Activated naive CD4-positive, alpha-beta T cell treated with anti-CD3 and anti-CD28 coated beads, Interleukin-2, amount 10 ng/mL, durations not matched to agents 7 days and 5 days (primary cell): ENCODE measurements at regions not wholly inside any gene's neighbourhood (a gene's known extent, or its start where the extent isn't known, plus 50 kb on each side); places are given as distances from the start of the nearest gene placed in this dataset.

Experiments used
- CTCF ChIA-PET: fragments of 350-600 bp; sonication (Branson Sonifier 250); formaldehyde crosslinking; loops from one replicate; lab custom pipeline; 2021; ENCODE audit warnings: antibody characterized with exemption; lab: Charles Lee
- DNase-seq: peaks from one replicate; pipeline ENCODE4 v3.0.0-alpha.2; 2020
- H3K27ac Mint-ChIP-seq: one replicate; pipeline ENCODE4 v1.8.0; 2021; ENCODE audit warnings: mild to moderate bottlenecking, moderate library complexity, mixed read lengths
- H3K27me3 Mint-ChIP-seq: one replicate; pipeline ENCODE4 v1.8.0; 2021; ENCODE audit warnings: mild to moderate bottlenecking, mixed read lengths
- H3K36me3 Mint-ChIP-seq: one replicate; pipeline ENCODE4 v1.8.0; 2021; ENCODE audit warnings: mixed read lengths
- H3K4me1 Mint-ChIP-seq: one replicate; pipeline ENCODE4 v1.8.0; 2021; ENCODE audit warnings: mixed read lengths
- H3K4me3 Mint-ChIP-seq: one replicate; pipeline ENCODE4 v1.8.0; 2021; ENCODE audit warnings: mild to moderate bottlenecking, moderate library complexity, mixed read lengths
- H3K9me3 Mint-ChIP-seq: one replicate; pipeline ENCODE4 v1.8.0; 2021; ENCODE audit warnings: mixed read lengths

DNA sequence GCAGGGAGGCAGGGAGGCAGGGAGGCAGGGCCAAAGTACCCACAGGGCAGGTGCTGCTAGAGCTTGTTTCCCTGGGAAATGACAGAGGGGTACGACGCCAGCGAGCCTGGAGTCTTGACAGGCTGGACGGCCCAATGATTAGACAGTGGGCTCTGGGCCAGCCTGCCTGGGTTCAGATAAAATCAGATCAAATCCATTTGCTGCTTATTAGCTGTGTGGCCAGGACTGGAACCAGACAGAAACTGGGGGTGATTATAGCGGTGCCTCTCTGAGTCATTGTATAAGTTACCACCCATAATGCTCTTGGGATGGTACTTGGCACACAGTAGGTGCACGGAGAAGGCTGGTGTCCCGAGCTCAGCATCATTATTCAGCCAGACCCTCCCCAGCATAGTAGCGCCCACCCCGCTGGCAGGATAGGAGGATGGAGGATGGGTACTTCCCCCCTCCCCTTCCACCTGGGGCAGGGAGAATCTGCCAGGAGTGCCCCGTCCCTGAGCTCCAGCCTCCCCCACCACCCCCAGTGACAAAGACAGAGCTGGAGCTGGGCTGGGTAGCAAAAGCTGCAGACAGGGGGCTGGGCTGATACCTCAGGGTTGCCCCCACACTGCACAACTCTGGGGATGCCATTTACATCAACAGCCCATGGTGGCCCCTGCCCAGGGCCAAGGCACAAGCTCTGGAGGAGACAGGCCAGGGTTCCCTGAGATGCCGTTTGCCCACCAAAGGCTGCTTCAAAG lies 77.6 kb upstream of the TNRC6C start:
- Mint-ChIP-seq H3K36me3 (peaks cover 4% of the 10 kb centered on the region), H3K27me3 (peaks cover 24% of the 10 kb centered on the region), H3K4me1 (peaks cover 64% of the 10 kb centered on the region), H3K27ac (peak overlapping the region; percentile 95), H3K4me3 (peak overlapping the region; percentile 78), H3K9me3 (peaks cover 8% of the 10 kb centered on the region)
- CTCF ChIA-PET, result interaction anchor here (1.3 to 1.8 kb wide), 2 partner anchors 12 to 140 kb away, joined by 3 to 8 read pairs; no protein-coding TSS in a partner anchor
- DNase-seq, result no peak

DNA sequence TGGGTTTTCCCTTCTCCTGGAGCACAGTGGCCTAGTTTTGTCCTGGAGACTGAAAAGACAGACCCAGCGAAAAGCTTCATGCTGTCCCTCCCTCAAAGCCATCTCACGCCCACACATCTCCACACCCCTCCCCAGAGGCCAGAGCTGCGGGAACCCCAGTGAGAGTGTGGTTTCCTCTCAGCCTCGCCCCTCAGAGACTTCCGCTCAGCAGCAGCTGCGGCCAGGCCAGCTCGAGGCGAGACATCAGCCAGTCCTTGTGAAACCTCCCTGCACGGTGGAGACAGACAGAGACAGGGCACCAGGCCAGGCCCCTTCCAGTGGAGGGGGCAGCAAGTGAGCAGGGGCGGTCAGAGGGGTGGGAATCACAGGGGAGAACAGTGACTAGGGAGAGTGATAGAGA lies 77.0 kb upstream of the TNRC6C start:
- Mint-ChIP-seq H3K36me3 (no peaks in the 10 kb centered on the region), H3K4me1 (peaks cover 67% of the 10 kb centered on the region), H3K4me3 (peak overlapping the region; percentile 78), H3K9me3 (peaks cover 2% of the 10 kb centered on the region), H3K27ac (peak overlapping the region; percentile 95), H3K27me3 (peaks cover 29% of the 10 kb centered on the region)
- DNase-seq, result peak; percentile 87
- CTCF ChIA-PET, result interaction anchor here (1.3 to 1.8 kb wide), 2 partner anchors 13 to 139 kb away, joined by 3 to 8 read pairs; no protein-coding TSS in a partner anchor

DNA sequence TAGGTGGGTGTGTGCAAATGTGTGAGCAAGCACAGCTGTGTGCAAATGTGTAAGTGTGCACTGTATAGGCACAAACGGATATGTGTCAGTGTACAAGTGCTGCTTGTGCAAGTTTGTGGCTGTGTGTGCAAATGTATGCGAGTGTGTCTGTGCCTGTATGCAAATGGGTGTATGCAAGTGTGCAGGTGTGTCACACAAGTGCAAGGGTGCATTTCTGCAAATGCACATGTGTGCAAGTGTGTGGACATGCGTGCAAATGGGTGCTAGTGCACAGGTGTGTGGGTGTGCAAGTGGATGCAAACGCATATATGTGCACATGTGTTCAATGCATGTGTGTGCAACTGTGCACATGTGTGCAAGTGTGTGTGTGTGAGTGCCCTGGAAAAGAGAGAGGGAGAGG lies 76.5 kb upstream of the TNRC6C start:
- H3K27ac Mint-ChIP-seq, result peak overlapping the region; percentile 95
- CTCF ChIA-PET, result interaction anchor here (1.6 to 1.8 kb wide), 2 partner anchors 10 to 13 kb away, joined by 4 to 8 read pairs; no protein-coding TSS in a partner anchor
- H3K4me1 Mint-ChIP-seq, result peaks cover 69% of the 10 kb centered on the region
- no peaks in the 10 kb centered on the region for H3K9me3 Mint-ChIP-seq
- DNase-seq, result no peak
- H3K4me3 Mint-ChIP-seq, result peak overlapping the region; percentile 78
- peaks cover 34% of the 10 kb centered on the region for H3K27me3 Mint-ChIP-seq
- H3K36me3 Mint-ChIP-seq, result no peaks in the 10 kb centered on the region

DNA sequence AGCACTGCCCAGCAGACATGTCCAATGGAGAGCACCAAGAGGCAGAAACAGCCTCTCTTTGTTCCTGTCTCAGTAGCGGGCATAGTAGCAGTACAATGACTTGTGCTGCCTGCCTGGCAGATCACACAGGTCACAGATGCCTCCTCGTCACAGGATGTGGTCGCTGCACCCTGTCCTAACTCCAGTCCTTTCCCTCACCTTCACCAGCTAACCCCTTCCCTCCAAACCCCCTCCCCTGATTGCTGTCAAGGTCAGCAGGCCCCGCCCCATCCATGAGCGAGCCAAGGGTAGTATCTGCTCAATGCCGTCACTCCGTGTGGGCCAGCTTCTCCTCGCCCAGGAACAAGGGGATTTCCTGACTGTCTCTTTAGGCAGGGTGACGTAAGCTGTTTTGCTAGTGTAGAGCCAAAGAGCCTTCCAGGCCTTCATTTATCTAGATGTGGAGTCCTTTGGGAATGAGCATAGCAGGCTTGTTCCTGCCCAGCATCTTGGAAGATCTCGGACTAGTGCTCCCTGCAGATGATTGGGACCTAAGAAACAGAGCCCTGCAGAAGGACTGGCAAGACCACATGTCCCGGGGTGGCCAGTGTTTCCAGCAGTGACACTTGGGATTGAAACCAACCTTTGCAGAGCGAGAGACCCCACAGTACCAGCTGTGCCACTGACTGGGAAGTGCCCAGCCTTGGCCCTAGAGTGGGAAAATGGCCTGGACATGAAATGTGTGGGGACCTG lies 75.9 kb upstream of the TNRC6C start:
- Mint-ChIP-seq H3K9me3 (no peaks in the 10 kb centered on the region), H3K27me3 (peaks cover 40% of the 10 kb centered on the region), H3K4me1 (peaks cover 71% of the 10 kb centered on the region), H3K4me3 (peak overlapping the region; percentile 78), H3K27ac (peak overlapping the region; percentile 95), H3K36me3 (no peaks in the 10 kb centered on the region)
- CTCF ChIA-PET, result interaction anchor here (0.7 to 1.6 kb wide), 2 partner anchors 10 to 13 kb away, joined by 4 read pairs; no protein-coding TSS in a partner anchor
- DNase-seq, result peak; percentile 91

DNA sequence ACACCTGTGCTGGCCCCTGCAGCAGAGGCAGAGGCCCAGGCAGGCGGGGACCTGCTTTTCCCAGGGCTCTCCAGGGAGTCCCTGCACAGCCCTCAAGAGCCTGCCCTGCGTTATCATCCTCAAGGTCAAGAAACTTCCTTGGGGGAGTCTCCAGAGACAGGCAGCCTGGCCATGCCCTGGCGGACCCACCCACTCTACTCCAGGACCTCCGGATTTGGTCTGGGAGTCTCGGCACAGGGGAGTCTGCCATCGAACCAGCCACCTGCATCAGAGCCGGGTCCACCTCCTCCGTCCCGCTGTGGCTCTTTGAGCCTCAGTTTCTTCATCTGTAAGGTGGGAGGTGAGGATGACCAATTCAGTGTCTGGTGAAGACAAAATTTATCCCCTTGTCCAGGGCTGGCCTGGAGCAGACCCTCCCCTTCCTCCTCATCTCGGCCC lies 75.3 kb upstream of the TNRC6C start:
- peak overlapping the region; percentile 95 for H3K27ac Mint-ChIP-seq
- DNase-seq, result no peak
- H3K36me3 Mint-ChIP-seq, result no peaks in the 10 kb centered on the region
- peaks cover 77% of the 10 kb centered on the region for H3K4me1 Mint-ChIP-seq
- CTCF ChIA-PET, result interaction anchor here (1.6 kb wide), 1 partner anchor 9 kb away, joined by 4 read pairs; no protein-coding TSS in a partner anchor
- no peaks in the 10 kb centered on the region for H3K9me3 Mint-ChIP-seq
- peaks cover 46% of the 10 kb centered on the region for H3K27me3 Mint-ChIP-seq
- no peak overlapping the region for H3K4me3 Mint-ChIP-seq

DNA sequence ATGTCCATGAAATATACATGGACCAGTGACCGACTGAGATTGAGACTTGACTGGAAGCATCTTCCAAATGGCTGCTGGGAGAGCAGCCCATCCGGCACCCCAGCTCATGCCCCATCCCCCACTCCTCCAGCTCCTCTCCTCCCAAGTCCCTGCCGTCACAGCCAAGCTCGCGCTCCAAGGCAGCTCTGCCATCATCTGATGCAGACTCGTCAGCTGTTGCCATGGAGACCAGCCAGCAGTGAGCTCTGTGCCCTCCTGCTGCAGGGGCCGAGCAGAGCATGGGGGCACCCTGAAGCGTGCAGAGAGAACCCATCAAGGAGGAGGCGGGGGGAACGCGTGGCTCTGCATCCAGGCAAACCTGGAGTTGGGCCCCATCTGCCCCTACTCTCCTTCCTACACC lies 74.5 kb upstream of the TNRC6C start:
- Mint-ChIP-seq H3K9me3 (no peaks in the 10 kb centered on the region), H3K4me3 (no peak overlapping the region), H3K36me3 (no peaks in the 10 kb centered on the region), H3K4me1 (peaks cover 79% of the 10 kb centered on the region), H3K27ac (peak overlapping the region; percentile 79), H3K27me3 (peaks cover 54% of the 10 kb centered on the region)
- CTCF ChIA-PET, result no interaction called here
- peak; percentile 34 for DNase-seq

DNA sequence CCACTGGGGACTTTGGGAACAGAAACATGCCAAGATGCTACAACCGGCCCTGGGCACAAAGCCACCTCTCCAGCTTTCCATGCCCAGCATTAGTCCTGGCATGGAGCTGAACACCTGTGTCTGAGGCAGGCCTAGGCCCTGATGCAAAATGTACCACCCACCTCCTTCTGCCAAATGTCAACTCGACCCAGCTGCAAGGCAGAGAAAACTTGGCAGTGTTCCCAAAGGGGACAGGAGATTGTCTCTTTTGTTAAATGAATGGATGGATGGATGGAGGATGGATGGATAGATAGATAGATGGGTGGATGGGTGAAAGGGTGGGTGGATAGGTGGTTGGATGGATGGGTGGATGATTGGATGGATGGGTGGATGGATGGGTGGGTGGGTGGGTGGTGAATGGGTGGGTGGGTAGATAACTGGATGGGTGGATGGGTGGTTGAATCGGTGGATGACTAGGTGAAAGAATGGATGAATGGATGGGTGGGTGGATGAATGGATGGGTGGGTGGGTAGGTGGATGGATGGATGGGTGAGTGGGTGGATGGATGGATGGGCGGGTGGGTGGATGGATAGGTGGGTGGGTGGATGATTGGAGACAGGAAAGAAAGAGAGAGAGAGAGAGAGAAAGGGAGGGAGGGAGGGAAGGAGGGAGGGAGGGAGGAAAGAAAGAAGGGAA lies 73.4 kb upstream of the TNRC6C start:
- no peak overlapping the region for H3K4me3 Mint-ChIP-seq
- H3K9me3 Mint-ChIP-seq, result no peaks in the 10 kb centered on the region
- no peak for DNase-seq
- peaks cover 71% of the 10 kb centered on the region for H3K4me1 Mint-ChIP-seq
- no peaks in the 10 kb centered on the region for H3K36me3 Mint-ChIP-seq
- CTCF ChIA-PET, result no interaction called here
- peaks cover 65% of the 10 kb centered on the region for H3K27me3 Mint-ChIP-seq
- no peak overlapping the region for H3K27ac Mint-ChIP-seq

DNA sequence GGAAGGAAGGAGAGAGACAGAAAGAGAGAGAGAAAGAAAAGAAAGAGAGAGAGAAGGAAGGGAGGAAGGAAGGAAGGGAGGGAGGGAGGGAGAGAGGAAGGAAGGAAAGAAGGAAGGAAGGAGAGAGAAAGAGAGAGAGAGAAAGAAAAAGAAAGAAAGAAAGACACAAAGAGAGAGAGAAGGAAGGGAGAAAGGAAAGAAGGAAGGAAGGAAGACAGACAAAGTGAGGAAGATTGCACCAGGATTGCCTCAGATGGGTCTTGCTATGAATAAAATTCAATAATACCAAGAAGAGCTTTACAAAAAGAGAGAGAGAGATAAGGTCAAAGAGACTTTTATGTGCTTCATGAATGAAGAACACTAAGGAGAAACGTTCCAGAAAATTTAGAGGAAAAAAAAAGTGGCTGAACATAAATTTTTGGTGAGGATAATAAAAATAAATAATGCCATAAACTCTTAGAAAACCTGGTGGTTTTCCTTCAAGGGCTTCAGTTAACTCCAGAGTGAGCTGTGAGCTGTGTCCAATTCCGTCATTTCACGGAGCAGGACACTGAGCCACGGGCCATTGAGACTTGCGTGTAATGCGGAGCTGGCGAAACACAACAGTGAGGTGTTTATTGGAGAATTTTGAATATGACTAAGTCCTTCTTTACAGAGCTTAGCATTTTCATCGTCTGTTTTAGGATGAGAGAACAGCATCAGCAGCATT lies 72.7 kb upstream of the TNRC6C start:
- no peak overlapping the region for H3K4me3 Mint-ChIP-seq
- CTCF ChIA-PET, result no interaction called here
- peaks cover 72% of the 10 kb centered on the region for H3K27me3 Mint-ChIP-seq
- H3K9me3 Mint-ChIP-seq, result no peaks in the 10 kb centered on the region
- no peak overlapping the region for H3K27ac Mint-ChIP-seq
- no peak for DNase-seq
- no peaks in the 10 kb centered on the region for H3K36me3 Mint-ChIP-seq
- peaks cover 63% of the 10 kb centered on the region for H3K4me1 Mint-ChIP-seq

DNA sequence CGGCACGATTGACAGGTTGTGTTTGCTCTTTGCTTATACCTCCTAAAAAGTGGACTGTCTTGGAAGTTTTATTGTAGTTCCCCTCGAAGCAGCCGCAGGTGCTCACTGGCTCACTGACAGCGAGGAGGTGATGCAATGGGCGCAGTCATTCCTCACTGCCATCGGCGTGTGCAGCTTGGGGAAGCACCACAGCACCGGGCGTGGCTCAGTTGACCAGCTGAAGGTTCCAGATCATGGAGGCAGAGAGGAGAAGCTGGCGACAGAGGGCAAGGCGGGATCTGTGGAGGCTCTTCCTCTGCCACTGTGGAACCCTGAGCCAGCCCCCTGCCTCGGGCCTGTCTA lies 72.1 kb upstream of the TNRC6C start:
- CTCF ChIA-PET, result no interaction called here
- H3K4me3 Mint-ChIP-seq, result no peak overlapping the region
- DNase-seq, result no peak
- no peaks in the 10 kb centered on the region for H3K36me3 Mint-ChIP-seq
- peaks cover 77% of the 10 kb centered on the region for H3K27me3 Mint-ChIP-seq
- H3K27ac Mint-ChIP-seq, result no peak overlapping the region
- H3K9me3 Mint-ChIP-seq, result no peaks in the 10 kb centered on the region
- H3K4me1 Mint-ChIP-seq, result peaks cover 58% of the 10 kb centered on the region

DNA sequence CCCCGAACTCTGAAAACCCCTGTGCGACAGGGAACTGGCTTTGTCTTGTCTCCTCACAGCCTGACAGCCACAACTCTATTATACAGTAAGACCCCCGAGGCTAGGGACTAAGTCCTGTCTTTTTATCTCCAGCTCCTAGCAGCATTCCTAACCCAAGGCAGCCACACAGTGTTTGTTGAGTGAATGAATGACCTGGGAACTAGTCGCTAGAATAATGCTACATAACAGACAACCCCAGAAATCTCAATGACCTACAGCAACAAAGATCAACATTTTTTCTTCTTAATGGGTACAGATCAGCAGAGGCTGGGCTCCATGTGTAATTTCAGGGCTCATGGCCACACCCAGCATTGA lies 71.4 kb upstream of the TNRC6C start:
- H3K27ac Mint-ChIP-seq, result no peak overlapping the region
- H3K4me1 Mint-ChIP-seq, result peaks cover 51% of the 10 kb centered on the region
- peaks cover 84% of the 10 kb centered on the region for H3K27me3 Mint-ChIP-seq
- DNase-seq, result no peak
- H3K4me3 Mint-ChIP-seq, result peak overlapping the region; percentile 74
- H3K9me3 Mint-ChIP-seq, result no peaks in the 10 kb centered on the region
- H3K36me3 Mint-ChIP-seq, result no peaks in the 10 kb centered on the region
- CTCF ChIA-PET, result interaction anchor here (1.0 kb wide), 1 partner anchor 114 kb away, joined by 3 read pairs; no protein-coding TSS in a partner anchor

DNA sequence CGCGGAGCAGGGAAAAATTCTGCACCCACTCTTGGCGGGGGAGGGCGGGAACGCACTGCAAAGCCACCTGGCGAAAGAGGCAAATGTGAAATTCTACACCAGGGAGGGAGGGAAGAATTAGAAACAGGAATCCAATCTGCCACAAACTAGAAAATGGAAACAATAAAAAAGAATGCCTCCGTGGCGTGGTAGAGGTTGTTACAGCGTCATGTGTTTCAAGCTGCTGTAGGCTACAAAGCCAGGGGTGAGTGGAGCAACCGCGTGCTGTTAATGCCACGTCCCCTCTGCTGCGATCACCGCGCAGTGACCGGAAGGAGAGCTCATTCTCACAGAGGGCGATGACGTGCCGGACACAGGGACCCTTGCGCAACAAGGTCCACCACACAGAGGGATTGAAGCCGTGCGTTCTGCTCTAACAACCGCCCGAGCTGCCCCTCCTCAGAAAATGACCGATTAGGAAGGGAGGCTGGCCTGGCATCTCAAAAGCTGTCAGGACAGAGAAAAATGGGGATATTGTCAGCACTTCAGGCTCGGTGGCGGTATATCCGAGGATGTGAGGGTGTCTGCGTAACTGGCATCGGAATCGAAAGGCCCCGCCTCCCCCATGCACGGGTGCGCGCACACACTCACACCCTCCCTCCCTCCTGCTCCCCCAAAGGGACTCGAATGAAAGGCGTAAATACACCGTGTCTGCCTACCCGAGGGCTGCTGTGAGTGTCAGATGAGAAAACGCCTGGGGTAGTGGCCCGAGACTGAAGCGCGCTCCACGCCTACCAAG lies 70.8 kb upstream of the TNRC6C start:
- peaks cover 87% of the 10 kb centered on the region for H3K27me3 Mint-ChIP-seq
- DNase-seq, result peak; percentile 76
- peak overlapping the region; percentile 50 for H3K27ac Mint-ChIP-seq
- H3K4me3 Mint-ChIP-seq, result peak overlapping the region; percentile 74
- CTCF ChIA-PET, result interaction anchor here (1.0 kb wide), 1 partner anchor 114 kb away, joined by 3 read pairs; no protein-coding TSS in a partner anchor
- no peaks in the 10 kb centered on the region for H3K36me3 Mint-ChIP-seq
- H3K9me3 Mint-ChIP-seq, result no peaks in the 10 kb centered on the region
- peaks cover 45% of the 10 kb centered on the region for H3K4me1 Mint-ChIP-seq

DNA sequence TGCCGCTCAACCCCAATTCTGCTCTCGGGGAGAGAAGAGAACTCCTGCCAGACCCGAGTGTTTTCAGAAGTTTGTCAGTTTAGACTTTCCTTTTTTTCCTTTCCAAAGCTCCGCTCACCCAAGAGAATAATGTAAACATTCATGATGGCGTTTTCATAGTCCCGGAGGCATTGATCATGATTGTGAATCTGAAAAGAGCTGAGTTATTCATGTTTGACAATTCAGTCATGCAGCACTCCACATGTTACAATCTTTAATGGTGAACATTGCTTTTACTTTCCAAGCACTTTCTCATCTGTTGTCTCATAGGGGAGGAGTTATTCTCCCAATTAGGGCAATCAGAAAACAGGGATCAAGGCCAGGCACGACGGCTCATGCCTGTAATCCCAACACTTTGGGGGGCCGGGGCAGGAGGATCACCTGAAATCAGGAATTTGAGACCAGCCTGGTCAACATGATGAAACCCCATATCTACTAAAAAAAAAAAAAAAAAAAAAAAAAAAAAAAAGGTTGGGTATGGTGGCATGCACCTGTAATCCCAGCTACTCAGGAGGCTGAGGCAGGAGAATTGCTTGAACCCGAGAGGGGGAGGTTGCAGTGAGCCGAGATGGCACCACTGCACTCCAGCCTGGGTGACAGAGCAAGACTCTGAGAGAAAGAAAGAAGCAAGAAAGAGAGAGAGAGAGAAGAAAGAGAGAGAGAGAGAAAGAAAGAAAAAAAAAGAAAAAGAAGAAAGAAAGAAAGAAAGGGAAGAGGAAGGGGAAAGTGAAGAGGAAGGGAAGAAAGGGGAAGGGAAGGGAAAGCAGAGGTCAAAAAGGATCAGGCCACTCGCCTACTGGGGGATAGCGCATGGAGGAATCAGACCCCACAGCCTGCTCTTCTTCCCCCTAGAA lies 70.0 kb upstream of the TNRC6C start:
- H3K27me3 Mint-ChIP-seq, result peaks cover 92% of the 10 kb centered on the region
- peaks cover 44% of the 10 kb centered on the region for H3K4me1 Mint-ChIP-seq
- no peaks in the 10 kb centered on the region for H3K36me3 Mint-ChIP-seq
- peak overlapping the region; percentile 50 for H3K27ac Mint-ChIP-seq
- peak overlapping the region; percentile 74 for H3K4me3 Mint-ChIP-seq
- no peaks in the 10 kb centered on the region for H3K9me3 Mint-ChIP-seq
- CTCF ChIA-PET, result interaction anchor here (0.7 kb wide), 1 partner anchor 978 kb away, joined by 3 read pairs; no protein-coding TSS in a partner anchor
- DNase-seq, result no peak
